Activated effector memory CD4-positive, alpha-beta T cell treated with Interleukin-2 at 50 U/mL for 16 hours (primary cell): ENCODE measurements at regions not wholly inside any gene's neighbourhood (a gene's known extent, or its start where the extent isn't known, plus 50 kb on each side); places are given as distances from the start of the nearest gene placed in this dataset.
"Not testable (repeated sequence)": the region's sequence is repeated elsewhere in the genome, so short reads cannot be mapped to it uniquely, and the experiment has no call there.

ENCODE experiments used
- DNase-seq: peaks from one replicate; pipeline ENCODE4 v3.0.0-alpha.2; 2020

DNA sequence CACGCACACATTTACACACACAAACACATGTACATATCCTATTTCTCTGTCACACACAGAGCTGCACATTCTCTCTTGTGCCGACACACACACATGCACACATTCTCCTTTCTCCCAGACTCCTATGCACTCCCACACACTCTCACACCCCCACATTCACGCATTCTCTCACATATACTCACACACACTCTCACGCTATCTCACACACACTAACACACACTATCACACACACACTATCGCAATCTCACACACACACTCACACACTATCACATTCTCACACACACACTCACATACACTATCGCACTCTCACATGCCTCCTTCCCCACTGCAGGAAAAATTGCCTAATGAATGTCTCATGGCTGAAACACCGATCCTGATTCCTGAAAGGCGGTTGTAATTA, 450.7 kb downstream of the AACS start:
- DNase-seq: no peak

DNA sequence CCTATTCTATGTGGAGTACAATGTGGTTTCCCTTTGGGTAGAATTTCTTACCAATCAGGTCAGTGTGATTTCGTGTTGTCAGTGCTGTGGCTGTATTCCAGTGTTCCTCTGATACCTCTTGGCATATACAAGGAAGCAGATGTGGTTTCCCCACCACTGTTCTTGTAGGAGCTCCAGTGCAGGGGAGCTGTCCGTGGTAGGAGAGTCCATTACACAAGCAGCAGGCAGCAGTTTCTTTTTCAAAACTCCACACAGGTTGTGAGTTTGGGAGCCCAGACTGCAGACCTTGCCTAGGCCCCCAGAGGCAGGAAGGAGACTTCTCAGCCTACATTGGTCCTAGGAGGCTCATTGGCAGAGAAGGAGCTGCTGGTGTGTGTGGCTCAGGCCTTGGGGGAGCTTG, 452.8 kb downstream of the AACS start:
- DNase-seq: no peak

- no peak for DNase-seq
These were observed 453.9 kb downstream of the AACS start for GRCh38 chr12:125519026-125519651.

GRCh38 chr12:125525879-125526278, 460.6 kb downstream of the AACS start:
- DNase-seq: no peak

- DNase-seq: no peak
These were observed 463.0 kb downstream of the AACS start for GRCh38 chr12:125528281-125528680.

GRCh38 chr12:125530201-125530600, 465.0 kb downstream of the AACS start:
- no peak for DNase-seq

DNA sequence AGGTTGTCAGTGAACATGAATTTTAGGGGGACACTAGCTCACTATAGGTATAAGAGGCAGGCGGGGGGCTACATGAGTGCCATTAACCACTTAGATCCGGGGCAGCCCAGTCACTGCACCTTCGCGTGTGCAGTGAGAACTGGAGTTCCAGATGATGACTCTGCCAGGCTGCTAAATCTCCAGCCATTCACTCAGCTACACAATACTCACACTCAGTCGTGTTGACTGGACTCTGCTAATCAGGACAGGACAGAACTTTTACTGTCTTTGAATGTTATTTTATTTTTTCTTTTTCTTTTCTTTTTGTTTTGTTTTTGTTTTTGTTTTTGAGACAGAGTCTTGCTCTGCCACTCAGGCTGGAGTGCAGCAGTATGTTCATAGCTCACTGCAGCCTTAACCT, 465.6 kb downstream of the AACS start:
- DNase-seq: no peak

DNA sequence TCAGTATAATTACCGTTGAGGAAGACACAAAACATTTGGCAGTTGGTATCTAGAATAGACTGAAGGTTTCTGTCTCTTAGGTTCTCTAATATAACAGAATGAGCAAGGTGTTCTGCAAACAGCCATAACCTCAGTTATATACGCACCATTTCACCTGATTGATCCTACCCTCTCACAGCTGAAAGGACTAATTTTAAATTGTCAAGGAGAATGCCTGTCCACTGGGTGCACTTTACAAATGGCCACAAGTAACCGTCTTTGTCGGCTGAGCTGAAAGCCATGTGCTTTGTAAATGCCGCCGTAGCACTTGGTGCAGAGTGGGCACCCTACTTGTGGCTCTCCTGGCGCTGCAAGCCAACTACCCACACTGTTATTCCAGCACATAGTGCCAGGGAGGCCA, 466.3 kb downstream of the AACS start:
- no peak for DNase-seq

GRCh38 chr12:125533434-125534029, 468.3 kb downstream of the AACS start:
- no peak for DNase-seq

GRCh38 chr12:125538401-125539199, 473.4 kb downstream of the AACS start:
- no peak for DNase-seq

- DNase-seq: no peak
These were observed 475.5 kb downstream of the AACS start for GRCh38 chr12:125540580-125541204.

DNA sequence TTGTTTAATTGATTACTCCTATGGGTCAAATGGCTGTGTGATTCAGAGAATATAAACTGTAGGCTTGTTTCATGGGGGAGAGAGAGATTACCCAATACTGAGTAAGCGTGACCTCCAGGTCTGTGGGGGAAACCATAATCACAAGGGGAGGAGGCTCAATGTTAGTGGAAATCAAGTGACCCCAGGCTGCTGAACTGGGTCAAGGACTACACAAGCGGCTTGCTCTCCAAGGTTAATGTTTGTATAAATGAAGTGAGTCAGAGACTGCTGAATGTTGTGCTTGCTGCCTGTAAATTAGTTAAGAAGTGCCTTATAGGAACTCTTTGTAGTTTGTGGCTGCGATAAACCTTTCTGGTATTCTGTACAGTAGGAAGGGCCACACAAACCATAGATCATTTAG, 479.7 kb downstream of the AACS start:
- no peak for DNase-seq

DNA sequence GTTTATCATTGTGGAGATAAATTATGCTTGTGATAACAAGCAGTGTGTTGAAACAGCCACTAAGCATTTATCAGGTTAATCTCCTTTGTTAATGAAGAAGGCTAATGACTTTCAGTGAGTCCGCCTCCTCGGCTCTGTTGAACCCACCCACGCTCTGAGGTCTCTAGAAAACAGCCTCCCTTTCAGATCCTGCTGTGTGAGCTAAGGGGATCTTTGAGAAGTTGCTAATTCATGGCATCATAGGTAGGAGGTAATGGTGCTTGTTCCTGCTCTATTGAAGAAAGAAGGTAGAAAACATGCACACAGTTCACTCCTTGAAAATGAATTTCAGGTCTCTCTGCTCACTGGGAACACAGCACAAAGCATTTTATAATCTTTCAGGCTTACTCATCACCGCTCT, 483.9 kb downstream of the AACS start:
- DNase-seq: no peak

- no peak for DNase-seq
These were observed 484.6 kb downstream of the AACS start for GRCh38 chr12:125549836-125550235.

GRCh38 chr12:125552295-125552694, 487.1 kb downstream of the AACS start:
- DNase-seq: no peak

GRCh38 chr12:125561008-125561407, 495.8 kb downstream of the AACS start:
- not testable (repeated sequence) for DNase-seq

- no peak for DNase-seq
These were observed 499.5 kb downstream of the AACS start for GRCh38 chr12:125564753-125565152.

DNA sequence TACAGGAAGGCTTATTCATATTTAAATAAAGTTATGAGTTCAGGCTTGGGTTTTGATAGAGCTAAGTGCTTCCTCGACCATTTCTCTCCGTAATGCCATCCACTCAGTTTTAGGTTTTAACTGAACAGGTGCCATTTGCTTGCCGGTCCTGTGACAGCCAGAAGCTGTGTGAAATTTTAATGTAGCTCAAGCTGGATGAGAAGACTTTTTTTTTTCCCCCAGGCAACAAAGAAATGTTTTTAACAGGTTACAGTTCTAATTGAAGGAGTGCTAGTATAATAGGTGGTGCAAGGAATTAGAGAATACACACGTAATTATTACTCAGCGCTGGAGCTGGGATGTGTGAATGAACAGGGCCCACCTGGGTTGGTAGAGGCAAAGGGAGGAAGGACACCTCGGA, 502.3 kb downstream of the AACS start:
- DNase-seq: no peak

DNA sequence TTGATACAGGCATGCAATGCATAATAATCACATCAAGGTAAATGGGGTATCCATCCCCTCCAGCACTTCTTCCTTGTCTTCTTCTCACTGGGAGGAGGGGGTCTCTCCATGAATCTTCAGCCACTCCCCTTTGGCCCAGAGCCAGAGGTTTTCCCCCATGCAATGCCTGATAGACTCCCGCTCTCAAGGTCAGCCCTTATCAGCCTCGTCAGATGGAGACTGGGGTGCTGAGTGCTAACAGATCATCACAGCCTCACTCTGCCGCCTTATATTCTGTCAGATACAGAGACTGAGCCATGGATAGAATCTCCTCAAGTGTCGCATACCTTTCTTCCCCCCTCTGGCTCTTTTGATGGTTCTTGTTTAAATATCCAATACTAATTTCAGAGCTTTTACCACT, 503.1 kb downstream of the AACS start:
- no peak for DNase-seq

DNA sequence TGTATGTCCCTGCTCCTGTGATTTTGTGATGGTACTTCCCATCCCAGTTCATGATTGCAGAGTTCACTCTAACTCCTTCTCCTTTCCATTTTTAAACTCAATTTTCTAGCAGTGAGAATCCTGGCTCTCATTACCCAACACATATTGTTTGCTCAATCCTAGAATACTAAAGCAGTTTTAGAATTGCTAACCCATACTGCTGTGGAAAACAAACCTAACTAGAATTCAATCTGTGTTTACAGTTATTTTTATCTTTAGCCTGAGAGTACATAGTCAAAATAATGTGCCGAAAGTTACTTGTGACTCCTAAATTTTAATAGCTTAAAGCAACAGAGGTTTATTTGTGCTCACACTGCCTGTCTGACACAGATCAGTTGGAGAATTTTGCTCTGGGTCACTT, 508.0 kb downstream of the AACS start:
- no peak for DNase-seq

DNA sequence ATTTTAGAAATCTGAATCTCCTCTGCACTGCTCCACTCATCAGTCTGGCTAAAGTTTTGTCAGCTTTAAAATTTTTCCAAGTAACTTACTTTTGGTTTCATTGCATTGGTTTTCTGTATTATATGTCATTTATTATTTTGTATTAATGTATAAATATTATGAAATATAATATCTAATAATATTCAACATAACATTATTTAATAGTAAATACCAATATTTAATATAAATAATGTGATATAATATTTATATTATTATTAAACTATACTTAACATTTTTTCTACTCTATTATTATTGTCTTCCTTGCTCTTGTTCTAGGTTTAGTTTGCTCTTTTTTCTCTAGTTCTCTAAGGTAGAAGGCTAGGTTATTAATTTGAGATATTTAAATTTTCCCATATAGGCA, 512.1 kb downstream of the AACS start:
- no peak for DNase-seq

DNA sequence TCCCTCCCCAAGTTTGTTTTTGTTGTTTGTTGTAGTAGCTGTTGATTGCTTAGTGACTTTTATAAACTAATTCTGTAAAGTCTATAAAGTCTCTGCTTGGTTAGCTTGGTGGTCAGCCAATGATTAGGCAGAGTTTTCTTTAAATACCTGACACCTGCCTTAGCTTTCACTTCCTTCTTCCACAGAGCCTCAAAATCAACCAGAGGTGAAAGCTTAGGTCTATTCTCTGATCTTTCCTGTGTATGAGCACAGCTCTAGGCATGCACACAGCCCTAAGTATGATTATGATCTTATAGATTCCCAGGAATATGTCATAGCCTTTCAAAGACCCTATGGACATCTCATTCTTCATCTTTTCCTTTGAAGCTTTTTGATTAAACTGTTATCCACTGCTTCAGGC, 514.7 kb downstream of the AACS start:
- no peak for DNase-seq

- no peak for DNase-seq
These were observed 517.8 kb downstream of the AACS start for GRCh38 chr12:125583071-125583470.

GRCh38 chr12:125586441-125586840, 521.2 kb downstream of the AACS start:
- DNase-seq: no peak
